ENCODE measurements at regions not wholly inside any gene's neighbourhood (a gene's known extent, or its start where the extent isn't known, plus 50 kb on each side); places are given as distances from the start of the nearest gene placed in this dataset.

DNA sequence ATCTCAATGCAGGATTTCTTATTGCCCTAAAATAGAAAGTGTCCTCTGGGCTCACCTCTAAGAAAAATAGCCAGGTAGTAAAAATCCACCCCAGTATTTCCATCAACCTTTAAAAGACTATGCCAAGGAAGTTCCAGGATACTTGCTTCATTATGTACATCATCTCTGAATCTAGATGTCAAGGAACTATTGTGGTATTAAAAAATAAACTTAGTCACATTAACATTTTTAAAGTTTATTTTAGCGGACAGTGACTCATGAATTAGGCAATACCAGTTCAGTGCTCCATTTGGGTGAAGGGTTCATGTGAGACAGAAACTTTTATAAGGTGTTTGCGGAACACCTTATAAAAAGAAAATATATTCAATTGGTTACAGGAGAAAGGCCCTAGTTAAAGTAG lies 209.2 kb downstream of the ADAM29 start:
- in situ Hi-C loops (cut with MboI) = no loop called here
- POLR2A ChIA-PET = no interaction called here
- no peak overlapping the region for H3K9ac ChIP-seq (ENCODE audit: insufficient read depth in 1 of 2, low read depth in 2 of 2, low read length in 2 of 2)
- intact Hi-C loops (cut with micrococcal nuclease) = no loop called here
- no peak overlapping the region for H3K4me2 ChIP-seq (ENCODE audit: insufficient read depth, low read length)
- no peaks in the 10 kb centered on the region for H3K9me3 ChIP-seq (replicated peaks; ENCODE audit: control insufficient read depth, insufficient read depth, low read depth, low read length)
- ATAC-seq (no peak), DNase-seq (ENCODE audit: extremely low read depth in 1 of 4, low spot score in 3 of 4) (no peak), FAIRE-seq (no peak)
- H3K27me3 ChIP-seq (ENCODE audit: control insufficient read depth in 2 of 2, insufficient read depth in 2 of 2, low read length in 2 of 2) = no peaks in the 10 kb centered on the region
- no peak overlapping the region for H2AFZ ChIP-seq (ENCODE audit: low read depth, low read length)
- no TSS peak for BruUV-seq (replicated peaks)
- H4K20me1 ChIP-seq (replicated peaks; ENCODE audit: control insufficient read depth, insufficient read depth, low read length) = no peaks in the 10 kb centered on the region
- no peaks in the 10 kb centered on the region for H3K36me3 ChIP-seq (ENCODE audit: control insufficient read depth, insufficient read depth, low read length)
- H3K9me1 ChIP-seq (ENCODE audit: control insufficient read depth, insufficient read depth, low read length) = no peaks in the 10 kb centered on the region
- no peaks in the 10 kb centered on the region for H3K4me1 ChIP-seq (replicated peaks in 1 of 2; ENCODE audit: control insufficient read depth in 2 of 2, insufficient read depth in 2 of 2, low read length in 2 of 2)
- no peak overlapping the region for H3K27ac ChIP-seq (ENCODE audit: extremely low read depth, low read depth, low read length)
- 6% methylated on average over 2 of the region's 2 CpGs for WGBS (ENCODE audit: insufficient coverage, low coverage, missing lambda C conversion rate)
- H3K4me3 ChIP-seq = no peak overlapping the region
- H3K79me2 ChIP-seq (ENCODE audit: control insufficient read depth, insufficient read depth, low read length) = no peaks in the 10 kb centered on the region
- CTCF ChIA-PET (ENCODE audit: low intra/inter-chr PET ratio) = no interaction called here
- no peak for TF ChIP-seq GABPB2 (CRISPR knock-in tag; conservative IDR thresholded peaks at IDR 0.05)
- no peak for TF ChIP-seq SAFB2 (IDR thresholded peaks at IDR 0.05; ENCODE audit: borderline replicate concordance, low read depth, low read length, severe bottlenecking)
- TF ChIP-seq NEUROD1 (IDR thresholded peaks at IDR 0.05; ENCODE audit: borderline replicate concordance, low read depth, low read length, partially characterized antibody) = no peak
- no peak for TF ChIP-seq DLX4 (CRISPR knock-in tag; IDR thresholded peaks at IDR 0.05)
- TF ChIP-seq ZNF347 (CRISPR knock-in tag; IDR thresholded peaks at IDR 0.05; ENCODE audit: low read depth) = no peak
- TF ChIP-seq ZKSCAN3 (CRISPR knock-in tag; IDR thresholded peaks at IDR 0.05) = no peak
- TF ChIP-seq ZNF174 (CRISPR knock-in tag; IDR thresholded peaks at IDR 0.05) = no peak
- no peak for TF ChIP-seq ZFPM2 (CRISPR knock-in tag; IDR thresholded peaks at IDR 0.05)
- TF ChIP-seq ZNF584 (CRISPR knock-in tag; IDR thresholded peaks at IDR 0.05; ENCODE audit: low read depth) = no peak
- no peak for TF ChIP-seq CSDE1 (IDR thresholded peaks at IDR 0.05)
- TF ChIP-seq SIRT6 (IDR thresholded peaks at IDR 0.05; ENCODE audit: low read depth, low read length) = no peak
- TF ChIP-seq IFI16 (CRISPR knock-in tag; IDR thresholded peaks at IDR 0.05) = no peak
- TF ChIP-seq, protein P1, sequence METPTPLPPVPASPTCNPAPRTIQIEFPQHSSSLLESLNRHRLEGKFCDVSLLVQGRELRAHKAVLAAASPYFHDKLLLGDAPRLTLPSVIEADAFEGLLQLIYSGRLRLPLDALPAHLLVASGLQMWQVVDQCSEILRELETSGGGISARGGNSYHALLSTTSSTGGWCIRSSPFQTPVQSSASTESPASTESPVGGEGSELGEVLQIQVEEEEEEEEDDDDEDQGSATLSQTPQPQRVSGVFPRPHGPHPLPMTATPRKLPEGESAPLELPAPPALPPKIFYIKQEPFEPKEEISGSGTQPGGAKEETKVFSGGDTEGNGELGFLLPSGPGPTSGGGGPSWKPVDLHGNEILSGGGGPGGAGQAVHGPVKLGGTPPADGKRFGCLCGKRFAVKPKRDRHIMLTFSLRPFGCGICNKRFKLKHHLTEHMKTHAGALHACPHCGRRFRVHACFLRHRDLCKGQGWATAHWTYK (CRISPR knock-in tag; IDR thresholded peaks at IDR 0.05) = no peak
- TF ChIP-seq NONO (IDR thresholded peaks at IDR 0.05; ENCODE audit: low read depth in 2 of 2, low read length in 1 of 2) = no peak
- TF ChIP-seq MAFG (tag; conservative IDR thresholded peaks at IDR 0.05) = no peak
- no peak for TF ChIP-seq ETV6 (IDR thresholded peaks at IDR 0.05; ENCODE audit: borderline replicate concordance in 1 of 2, low read depth in 2 of 2, low read length in 1 of 2)
- TF ChIP-seq ETV6 (CRISPR knock-in tag; IDR thresholded peaks at IDR 0.05; ENCODE audit: borderline replicate concordance) = no peak
- no peak for TF ChIP-seq RFX7 (CRISPR knock-in tag; IDR thresholded peaks at IDR 0.05)
- TF ChIP-seq THRA (IDR thresholded peaks at IDR 0.05) = no peak
- no peak for TF ChIP-seq JUND (IDR thresholded peaks at IDR 0.05; ENCODE audit: borderline replicate concordance, low read depth, low read length)
- TF ChIP-seq JUND (tag; IDR thresholded peaks at IDR 0.05; ENCODE audit: borderline replicate concordance, low read depth, low read length) = no peak
- no peak for TF ChIP-seq SP2 (IDR thresholded peaks at IDR 0.05; ENCODE audit: extremely low read depth, low read depth, low read length, poor library complexity, severe bottlenecking)

Measured in K562 (cell line).